BLaER1 (cell line): ENCODE measurements at regions not wholly inside any gene's neighbourhood (a gene's known extent, or its start where the extent isn't known, plus 50 kb on each side); places are given as distances from the start of the nearest gene placed in this dataset.

Experiments
- H3K27ac ChIP-seq: shearing (Covaris generic); formaldehyde crosslinking; 2 replicates; pipeline ENCODE4 v1.8.1; 2022
- H3K27me3 ChIP-seq: shearing (Covaris generic); formaldehyde crosslinking; 2 replicates; pipeline ENCODE4 v1.8.1; 2022
- H3K36me3 ChIP-seq: shearing (Covaris generic); formaldehyde crosslinking; 2 replicates; pipeline ENCODE4 v1.8.1; 2022
- H3K4me1 ChIP-seq: shearing (Covaris generic); formaldehyde crosslinking; 2 replicates; pipeline ENCODE4 v1.8.1; 2022
- H3K4me2 ChIP-seq: shearing (Covaris generic); formaldehyde crosslinking; 2 replicates; pipeline ENCODE4 v1.8.1; 2022
- H3K4me3 ChIP-seq: shearing (Covaris generic); formaldehyde crosslinking; 2 replicates; pipeline ENCODE4 v1.8.1; 2022
- H3K9ac ChIP-seq: shearing (Covaris generic); formaldehyde crosslinking; 2 replicates; pipeline ENCODE4 v1.8.1; 2022
- H3K9me3 ChIP-seq: shearing (Covaris generic); formaldehyde crosslinking; 2 replicates; pipeline ENCODE4 v1.8.1; 2022
- H4K20me1 ChIP-seq: shearing (Covaris generic); formaldehyde crosslinking; 2 replicates; pipeline ENCODE4 v1.8.1; 2022
- Cebpa-rat ChIP-seq: shearing (Covaris generic); IDR thresholded peaks from 2 replicates; pipeline ENCODE4 v1.8.1; 2022

GRCh38 chr9:108803428-108804065 lies 52.2 kb downstream of the ACTL7B start:
- Histone ChIP-seq H3K27ac (no peak overlapping the region), H4K20me1 (no peaks in the 10 kb centered on the region), H3K4me3 (no peak overlapping the region), H3K27me3 (no peaks in the 10 kb centered on the region), H3K4me2 (no peak overlapping the region), H3K36me3 (no peaks in the 10 kb centered on the region), H3K9me3 (no peaks in the 10 kb centered on the region), H3K9ac (no peak overlapping the region), H3K4me1 (peaks cover 4% of the 10 kb centered on the region; the same call in 1 of the 2 replicates)
- TF ChIP-seq Cebpa-rat, result no peak

GRCh38 chr9:108802967-108803366 lies 52.8 kb downstream of the ACTL7B start:
- Histone ChIP-seq H4K20me1 (no peaks in the 10 kb centered on the region), H3K4me3 (no peak overlapping the region), H3K36me3 (no peaks in the 10 kb centered on the region), H3K4me1 (peaks cover 4% of the 10 kb centered on the region; the same call in 1 of the 2 replicates), H3K4me2 (no peak overlapping the region), H3K27me3 (no peaks in the 10 kb centered on the region), H3K9ac (no peak overlapping the region), H3K27ac (no peak overlapping the region), H3K9me3 (no peaks in the 10 kb centered on the region)
- TF ChIP-seq Cebpa-rat, result no peak

- TF ChIP-seq Cebpa-rat, result no peak
- Histone ChIP-seq H3K9me3 (no peaks in the 10 kb centered on the region), H3K36me3 (no peaks in the 10 kb centered on the region), H3K4me2 (no peak overlapping the region), H3K27ac (no peak overlapping the region), H3K4me3 (no peak overlapping the region), H3K27me3 (no peaks in the 10 kb centered on the region), H3K9ac (no peak overlapping the region), H3K4me1 (peaks cover 4% of the 10 kb centered on the region; the same call in 1 of the 2 replicates), H4K20me1 (no peaks in the 10 kb centered on the region)
These were observed 53.8 kb downstream of the ACTL7B start for GRCh38 chr9:108801949-108802348.

GRCh38 chr9:108800632-108801099 lies 55.1 kb downstream of the ACTL7B start:
- H3K9ac ChIP-seq, result no peak overlapping the region
- no peaks in the 10 kb centered on the region for H3K9me3 ChIP-seq
- H3K27ac ChIP-seq, result no peak overlapping the region
- H4K20me1 ChIP-seq, result no peaks in the 10 kb centered on the region
- H3K4me3 ChIP-seq, result no peak overlapping the region
- H3K27me3 ChIP-seq, result no peaks in the 10 kb centered on the region
- no peak for TF ChIP-seq Cebpa-rat
- H3K4me2 ChIP-seq, result no peak overlapping the region
- H3K4me1 ChIP-seq, result peaks cover 4% of the 10 kb centered on the region; the same call in 1 of the 2 replicates
- no peaks in the 10 kb centered on the region for H3K36me3 ChIP-seq

- Histone ChIP-seq H3K4me2 (no peak overlapping the region), H3K4me1 (no peaks in the 10 kb centered on the region), H3K27me3 (no peaks in the 10 kb centered on the region), H3K9me3 (peaks cover 26% of the 10 kb centered on the region), H3K9ac (no peak overlapping the region), H3K36me3 (no peaks in the 10 kb centered on the region), H4K20me1 (no peaks in the 10 kb centered on the region), H3K4me3 (no peak overlapping the region), H3K27ac (no peak overlapping the region)
- no peak for TF ChIP-seq Cebpa-rat
These were observed 62.2 kb downstream of the ACTL7B start for GRCh38 chr9:108793573-108793972.

- no peak overlapping the region for H3K4me3 ChIP-seq
- TF ChIP-seq Cebpa-rat, result no peak
- peaks cover 26% of the 10 kb centered on the region for H3K9me3 ChIP-seq
- no peaks in the 10 kb centered on the region for H4K20me1 ChIP-seq
- no peak overlapping the region for H3K27ac ChIP-seq
- no peak overlapping the region for H3K9ac ChIP-seq
- no peak overlapping the region for H3K4me2 ChIP-seq
- no peaks in the 10 kb centered on the region for H3K36me3 ChIP-seq
- H3K4me1 ChIP-seq, result peaks cover 11% of the 10 kb centered on the region
- no peaks in the 10 kb centered on the region for H3K27me3 ChIP-seq
These were observed 66.0 kb downstream of the ACTL7B start for GRCh38 chr9:108789742-108790141.

- H3K9ac ChIP-seq, result no peak overlapping the region
These were observed 68.1 kb downstream of the ACTL7B start for GRCh38 chr9:108787690-108788048.

GRCh38 chr9:108786901-108787689 lies 68.7 kb downstream of the ACTL7B start:
- H3K27me3 ChIP-seq, result no peaks in the 10 kb centered on the region
- H3K4me2 ChIP-seq, result no peak overlapping the region
- no peaks in the 10 kb centered on the region for H3K36me3 ChIP-seq
- H3K9me3 ChIP-seq, result peaks cover 14% of the 10 kb centered on the region
- no peak for TF ChIP-seq Cebpa-rat
- no peak overlapping the region for H3K9ac ChIP-seq
- H3K27ac ChIP-seq, result no peak overlapping the region
- no peaks in the 10 kb centered on the region for H4K20me1 ChIP-seq
- H3K4me1 ChIP-seq, result peaks cover 38% of the 10 kb centered on the region
- no peak overlapping the region for H3K4me3 ChIP-seq

More at GRCh38 chr9:108787690-108788048, 68.1 kb downstream of the ACTL7B start:
- H3K27me3 ChIP-seq, result no peaks in the 10 kb centered on the region
- H3K36me3 ChIP-seq, result no peaks in the 10 kb centered on the region
- no peak overlapping the region for H3K27ac ChIP-seq
- H3K4me2 ChIP-seq, result no peak overlapping the region
- H3K4me1 ChIP-seq, result peaks cover 32% of the 10 kb centered on the region
- H3K9me3 ChIP-seq, result peaks cover 19% of the 10 kb centered on the region
- TF ChIP-seq Cebpa-rat, result no peak
- no peaks in the 10 kb centered on the region for H4K20me1 ChIP-seq
- no peak overlapping the region for H3K4me3 ChIP-seq

GRCh38 chr9:108786322-108786721 lies 69.5 kb downstream of the ACTL7B start:
- Histone ChIP-seq H3K27me3 (no peaks in the 10 kb centered on the region), H3K4me3 (no peak overlapping the region), H3K27ac (no peak overlapping the region), H3K36me3 (no peaks in the 10 kb centered on the region), H3K9ac (no peak overlapping the region), H3K4me2 (no peak overlapping the region), H3K9me3 (peaks cover 7% of the 10 kb centered on the region; the same call in 1 of the 2 replicates), H3K4me1 (peaks cover 46% of the 10 kb centered on the region), H4K20me1 (no peaks in the 10 kb centered on the region)
- TF ChIP-seq Cebpa-rat, result peak; percentile 11; the same call in 1 of the 2 replicates

GRCh38 chr9:108784998-108785397 lies 70.8 kb downstream of the ACTL7B start:
- Histone ChIP-seq H3K27ac (0 out of 2 replicates have a peak overlapping the region, but pooled peaks have one; percentile 86), H3K36me3 (no peaks in the 10 kb centered on the region), H3K9ac (no peak overlapping the region; the same call in 1 of the 2 replicates), H3K4me2 (peak overlapping the region; percentile 92), H3K4me1 (peaks cover 54% of the 10 kb centered on the region), H3K27me3 (no peaks in the 10 kb centered on the region), H4K20me1 (no peaks in the 10 kb centered on the region), H3K4me3 (no peak overlapping the region), H3K9me3 (no peaks in the 10 kb centered on the region)
- TF ChIP-seq Cebpa-rat, result no peak; the same call in 1 of the 2 replicates
